Activated CD4-positive, alpha-beta memory T cell treated with anti-CD3 and anti-CD28 coated beads for 36 hours (primary cell): ENCODE measurements at regions not wholly inside any gene's neighbourhood (a gene's known extent, or its start where the extent isn't known, plus 50 kb on each side); places are given as distances from the start of the nearest gene placed in this dataset.
A peak's percentile ranks its signal among the peaks of the same experiment; 100 is the strongest.

Source experiments
- CTCF ChIA-PET: fragments of 350-600 bp; sonication (Branson Sonifier 250); formaldehyde crosslinking; loops from one replicate; lab custom pipeline; 2021; ENCODE audit warnings: antibody characterized with exemption, inconsistent platforms; lab: Charles Lee
- POLR2A ChIA-PET: fragments of 350-600 bp; sonication (Branson Sonifier 250); formaldehyde crosslinking; loops from one replicate; lab custom pipeline; 2021; ENCODE audit warnings: antibody characterized with exemption; lab: Charles Lee
- DNase-seq: peaks from one replicate; pipeline ENCODE4 v3.0.0-alpha.2; 2020
- H3K27ac Mint-ChIP-seq: one replicate; pipeline ENCODE4 v1.8.0; 2021; ENCODE audit warnings: mixed read lengths
- H3K27me3 Mint-ChIP-seq: one replicate; pipeline ENCODE4 v1.8.0; 2021; ENCODE audit warnings: mixed read lengths
- H3K36me3 Mint-ChIP-seq: one replicate; pipeline ENCODE4 v1.8.0; 2021; ENCODE audit warnings: mixed read lengths
- H3K4me1 Mint-ChIP-seq: one replicate; pipeline ENCODE4 v1.8.0; 2021; ENCODE audit warnings: low read depth, mixed read lengths
- H3K4me3 Mint-ChIP-seq: one replicate; pipeline ENCODE4 v1.8.0; 2021; ENCODE audit warnings: mild to moderate bottlenecking, mixed read lengths
- H3K9me3 Mint-ChIP-seq: one replicate; pipeline ENCODE4 v1.8.0; 2021; ENCODE audit warnings: mixed read lengths
- intact Hi-C: fragments of 100-400 bp; cut with micrococcal nuclease; formaldehyde crosslinking; loops from one replicate; pipeline ENCODE4 v1.15.1; 2023

DNA sequence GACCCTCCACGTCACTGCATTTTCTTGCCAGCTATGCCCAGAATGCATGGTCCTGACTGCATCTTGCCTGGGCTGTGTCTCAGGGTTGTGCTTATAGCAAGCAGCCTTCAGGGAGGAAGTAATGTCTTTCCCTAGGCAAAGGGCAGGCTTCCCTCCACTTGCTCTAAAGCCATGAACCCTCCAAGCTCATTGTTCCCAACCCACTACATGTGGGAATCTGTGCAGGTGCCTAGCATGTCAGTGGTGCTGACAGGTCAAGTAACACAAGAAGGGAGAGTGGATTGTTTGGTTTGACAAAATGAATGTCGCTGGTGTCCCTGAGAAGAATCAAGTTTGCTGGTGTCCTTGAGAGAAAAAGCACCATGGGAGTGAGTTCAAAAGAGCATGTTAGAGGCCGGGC lies 53.9 kb upstream of the UCN3 start:
- CTCF ChIA-PET = no interaction called here
- Mint-ChIP-seq H3K9me3 (peaks cover 4% of the 10 kb centered on the region), H3K27ac (peak overlapping the region; percentile 20), H3K36me3 (peaks cover 5% of the 10 kb centered on the region), H3K4me3 (no peak overlapping the region), H3K27me3 (no peaks in the 10 kb centered on the region), H3K4me1 (peaks cover 50% of the 10 kb centered on the region)
- POLR2A ChIA-PET = interaction anchor here (0.5 kb wide), 1 partner anchor 33 kb away, joined by 3 read pairs; no protein-coding TSS in a partner anchor
- intact Hi-C loops = no loop called here
- no peak for DNase-seq

DNA sequence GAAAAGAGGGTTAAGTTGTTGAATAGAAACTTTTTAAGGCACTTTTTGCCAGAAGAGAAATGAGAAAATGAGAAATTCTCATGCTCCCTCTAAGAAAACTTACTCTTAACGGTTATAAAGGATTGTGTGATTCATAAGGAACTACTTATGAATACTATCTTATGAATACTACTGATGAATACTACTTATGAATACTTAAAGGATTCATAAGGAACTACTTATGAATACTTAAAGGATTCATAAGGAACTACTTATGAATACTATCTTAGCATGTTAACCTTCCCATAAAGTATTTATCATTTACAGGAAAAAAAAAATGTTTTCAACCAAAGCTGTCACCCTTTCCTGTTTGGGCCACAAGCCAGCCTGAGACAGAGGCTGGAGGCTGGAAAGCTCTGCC lies 53.1 kb upstream of the UCN3 start:
- POLR2A ChIA-PET = interaction anchor here (0.6 kb wide), 1 partner anchor 13 kb away, joined by 3 read pairs; no protein-coding TSS in a partner anchor
- intact Hi-C loops = no loop called here
- Mint-ChIP-seq H3K9me3 (no peaks in the 10 kb centered on the region), H3K4me3 (no peak overlapping the region), H3K27me3 (no peaks in the 10 kb centered on the region), H3K4me1 (peaks cover 54% of the 10 kb centered on the region), H3K36me3 (no peaks in the 10 kb centered on the region), H3K27ac (peak overlapping the region; percentile 62)
- CTCF ChIA-PET = interaction anchor here (1.2 kb wide), 1 partner anchor 16 kb away, joined by 3 read pairs; no protein-coding TSS in a partner anchor
- no peak for DNase-seq

DNA sequence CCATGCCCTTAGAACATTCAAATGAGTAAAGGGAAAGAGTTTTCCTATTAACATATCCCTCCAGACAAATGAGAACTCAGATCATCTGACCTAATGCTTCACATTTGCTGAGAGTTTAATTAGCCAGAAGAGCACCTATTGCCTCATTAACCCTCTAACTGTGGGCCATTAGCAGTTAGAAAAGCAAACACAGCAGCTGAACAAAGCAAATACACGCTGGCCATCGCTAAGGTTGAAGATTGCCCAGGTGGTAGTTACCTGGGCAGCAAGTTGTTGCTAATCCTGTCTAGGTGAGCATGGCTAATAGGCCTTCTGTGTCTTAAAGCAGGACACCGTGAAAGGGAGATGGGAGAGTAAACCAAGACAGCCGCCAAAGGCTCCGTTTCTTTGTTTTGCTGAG lies 49.9 kb upstream of the UCN3 start:
- Mint-ChIP-seq H3K36me3 (no peaks in the 10 kb centered on the region), H3K27ac (peak overlapping the region; percentile 35), H3K4me1 (peaks cover 72% of the 10 kb centered on the region), H3K9me3 (no peaks in the 10 kb centered on the region), H3K4me3 (peak overlapping the region; percentile 21), H3K27me3 (no peaks in the 10 kb centered on the region)
- no peak for DNase-seq
- ChIA-PET CTCF (interaction anchor here (1.0 to 1.4 kb wide), 2 partner anchors 21 to 466 kb away, joined by 5 to 6 read pairs; no protein-coding TSS in a partner anchor), POLR2A (interaction anchor here (1.0 to 1.8 kb wide), 2 partner anchors 16 to 21 kb away, joined by 3 to 6 read pairs; no protein-coding TSS in a partner anchor)
- intact Hi-C loops = loop anchor here (5.0 kb wide), 2 partner anchors 127 to 757 kb away; no protein-coding TSS in a partner anchor
